Body of pancreas (tissue), 4 donors: ENCODE measurements at regions not wholly inside any gene's neighbourhood (a gene's known extent, or its start where the extent isn't known, plus 50 kb on each side); places are given as distances from the start of the nearest gene placed in this dataset.
"Not testable (repeated sequence)": the region's sequence is repeated elsewhere in the genome, so short reads cannot be mapped to it uniquely, and the experiment has no call there.

Experiments used
- ATAC-seq: fragments of 150-250 bp; one replicate; pipeline ENCODE4 v1.9.1; 2016
- DNase-seq, 4 donors: peaks; one replicate each; pipeline ENCODE4 v3.0.0-alpha.2; 2019
- H3K27ac ChIP-seq, 4 donors: fragments of 200-600 bp; sonication (generic); 1 replicate in 3 of 4; 2 replicates in 1 of 4; pipeline versions ENCODE4 v1.5.1 to v1.6.1; 2016 to 2019; ENCODE audit warnings: mild to moderate bottlenecking in 1 of 4, mixed read lengths in 1 of 4, moderate library complexity in 1 of 4
- H3K27me3 ChIP-seq, 2 donors: fragments of 200-600 bp; sonication (generic); one replicate each; pipeline ENCODE4 v1.6.0; 2016; ENCODE audit warnings: mild to moderate bottlenecking in 1 of 2
- H3K36me3 ChIP-seq, 2 donors: fragments of 200-600 bp; sonication (generic); replicated peaks in 1 of 2; 2 replicates each; pipeline ENCODE4 v1.5.1; 2016; ENCODE audit warnings: low read depth in 2 of 2; ENCODE audit not compliant: insufficient read depth in 1 of 2
- H3K4me1 ChIP-seq: fragments of 200-600 bp; sonication (generic); one replicate; pipeline ENCODE4 v1.6.0; 2016
- H3K4me3 ChIP-seq, 2 donors: fragments of 200-600 bp; sonication (generic); 1 replicate in 1 of 2; 2 replicates in 1 of 2; pipeline ENCODE4 v1.5.1; 2016 to 2019
- H3K9me3 ChIP-seq, 3 donors: fragments of 200-600 bp; sonication (generic); 1 replicate in 2 of 3; 2 replicates in 1 of 3; pipeline ENCODE4 v1.5.1; 2016
- CTCF ChIP-seq, 7 experiments: fragments of 450-650 bp in 4 of 7; fragments of 200-600 bp in 3 of 7; sonication (generic) in 3 of 7; IDR thresholded peaks; one replicate each; pipeline ENCODE4 v1.5.1; 2016 to 2019; ENCODE audit warnings: antibody characterized with exemption in 7 of 7
- POLR2A ChIP-seq, 3 donors: fragments of 450-650 bp; IDR thresholded peaks; one replicate each; pipeline ENCODE4 v1.6.1; 2016; ENCODE audit warnings: antibody characterized with exemption in 3 of 3, mild to moderate bottlenecking in 2 of 3
- WGBS, 2 donors: methylation state at CpG; one replicate each; pipeline ENCODE4 v1.1.5; 2017; 5-methylcytosine and 5-hydroxymethylcytosine counted together
- intact Hi-C: fragments of 100-400 bp; cut with DNase I; formaldehyde crosslinking; loops from one replicate; pipeline ENCODE4 v1.15.1; 2023

- no peak overlapping the region for H3K4me3 ChIP-seq
- H3K4me1 ChIP-seq, result no peaks in the 10 kb centered on the region
- DNase-seq (no peak), ATAC-seq (no peak)
- TF ChIP-seq POLR2A (IDR thresholded peaks at IDR 0.05), result no peak
- TF ChIP-seq CTCF (IDR thresholded peaks at IDR 0.05), result no peak
- intact Hi-C loops, result no loop called here
- H3K27me3 ChIP-seq, result no peaks in the 10 kb centered on the region
- WGBS, 2 donors, result 51 to 77% methylated on average over 1 of the region's 1 CpG
- no peaks in the 10 kb centered on the region for H3K36me3 ChIP-seq
- no peaks in the 10 kb centered on the region for H3K9me3 ChIP-seq
- H3K27ac ChIP-seq, result no peak overlapping the region
Observed at GRCh38 chr5:143976055-143976454, 164.1 kb downstream of the HMHB1 start.

DNA sequence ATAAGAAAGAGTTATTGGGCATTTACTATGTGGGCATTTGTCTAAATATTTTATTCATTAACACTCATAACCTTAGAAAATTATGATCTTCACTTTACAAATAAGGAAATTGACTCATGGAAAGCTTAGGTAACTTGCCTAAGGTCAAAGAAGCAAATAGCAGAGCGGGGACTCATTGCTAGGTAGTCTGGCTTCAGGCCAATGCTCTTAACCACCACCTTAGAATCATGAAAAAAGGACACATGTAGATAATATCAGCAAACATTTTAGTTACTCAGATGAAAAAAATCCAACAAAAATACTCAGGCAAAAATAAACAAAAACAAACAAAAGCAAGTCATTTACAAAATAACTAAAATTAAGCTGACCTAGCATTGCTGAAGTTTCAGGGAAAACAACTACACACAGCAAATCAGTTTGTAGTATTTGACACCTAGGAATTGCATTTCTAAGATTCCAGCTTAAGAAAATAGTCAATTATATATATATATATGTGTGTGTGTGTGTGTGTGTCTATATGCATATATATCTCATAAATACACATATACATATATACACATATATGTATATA is 166.0 kb downstream of the HMHB1 start:
- Histone ChIP-seq H3K27ac (no peak overlapping the region), H3K4me1 (no peaks in the 10 kb centered on the region), H3K9me3 (no peaks in the 10 kb centered on the region), H3K4me3 (no peak overlapping the region), H3K36me3 (no peaks in the 10 kb centered on the region), H3K27me3 (no peaks in the 10 kb centered on the region)
- ATAC-seq (no peak), DNase-seq (no peak)
- 52 to 76% methylated on average over 1 of the region's 1 CpG for WGBS, 2 donors
- intact Hi-C loops, result no loop called here
- TF ChIP-seq CTCF (IDR thresholded peaks at IDR 0.05), result no peak
- TF ChIP-seq POLR2A (IDR thresholded peaks at IDR 0.05), result no peak

GRCh38 chr5:143979044-143979690 is 167.2 kb downstream of the HMHB1 start:
- WGBS, 2 donors, result 92 to 93% methylated on average over 1 of the region's 1 CpG

DNA sequence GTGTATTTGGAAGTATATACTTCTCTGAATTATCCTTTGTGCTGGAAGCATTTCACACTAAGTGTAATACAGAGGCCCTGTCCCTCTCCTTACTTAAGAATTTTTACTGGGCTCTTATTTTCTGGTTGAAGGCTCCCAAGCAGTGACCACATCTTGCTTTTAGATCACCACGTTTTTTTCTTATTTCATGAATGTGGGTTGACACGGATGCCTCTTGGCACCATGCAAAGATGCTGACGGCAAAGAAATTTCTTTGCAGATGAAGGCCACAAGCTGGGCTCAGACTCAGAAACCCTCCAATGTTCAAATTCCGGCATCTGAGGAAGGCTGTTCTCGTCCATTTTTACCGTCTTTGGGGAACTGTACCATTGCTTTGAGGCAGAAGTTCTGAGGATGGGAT is 168.5 kb downstream of the HMHB1 start:
- H3K27ac ChIP-seq, result no peak overlapping the region

More at GRCh38 chr5:143979044-143979690, 167.2 kb downstream of the HMHB1 start:
- no peak overlapping the region for H3K27ac ChIP-seq
- no peak overlapping the region for H3K4me3 ChIP-seq
- H3K9me3 ChIP-seq, result no peaks in the 10 kb centered on the region
- no peaks in the 10 kb centered on the region for H3K36me3 ChIP-seq
- TF ChIP-seq POLR2A (IDR thresholded peaks at IDR 0.05) (no peak), CTCF (IDR thresholded peaks at IDR 0.05) (no peak)
- intact Hi-C loops, result no loop called here
- ATAC-seq (no peak), DNase-seq (no peak)
- no peaks in the 10 kb centered on the region for H3K4me1 ChIP-seq
- no peaks in the 10 kb centered on the region for H3K27me3 ChIP-seq

DNA sequence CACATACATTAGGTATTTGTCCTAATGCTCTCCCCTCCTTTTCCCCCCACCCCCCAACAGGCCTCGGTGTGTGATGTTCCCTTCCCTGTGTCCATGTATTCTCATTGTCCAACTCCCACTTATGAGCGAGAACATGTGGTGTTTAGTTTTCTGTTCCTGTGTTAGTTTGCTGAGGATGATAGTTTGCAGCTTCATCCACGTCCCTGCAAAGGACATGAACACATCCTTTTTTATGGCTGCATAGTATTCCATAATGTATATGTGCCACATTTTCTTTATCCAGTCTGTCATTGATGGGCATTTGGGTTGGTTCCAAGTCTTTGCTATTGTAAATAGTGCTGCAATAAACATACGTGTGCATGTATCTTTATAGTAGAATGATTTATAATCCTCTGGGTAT is 171.0 kb downstream of the HMHB1 start:
- H3K4me3 ChIP-seq, H3K9me3 ChIP-seq, H3K27ac ChIP-seq, DNase-seq, ATAC-seq, H3K27me3 ChIP-seq, intact Hi-C loops, H3K36me3 ChIP-seq, H3K4me1 ChIP-seq: not testable (repeated sequence)
- 64 to 72% methylated on average over 4 of the region's 4 CpGs for WGBS, 2 donors

More for the DNA sequence above, 168.5 kb downstream of the HMHB1 start:
- no peak overlapping the region for H3K4me3 ChIP-seq
- no peaks in the 10 kb centered on the region for H3K9me3 ChIP-seq
- 72 to 73% methylated on average over 6 of the region's 6 CpGs for WGBS, 2 donors
- no peaks in the 10 kb centered on the region for H3K27me3 ChIP-seq
- DNase-seq (no peak), ATAC-seq (no peak)
- H3K4me1 ChIP-seq, result no peaks in the 10 kb centered on the region
- intact Hi-C loops, result no loop called here
- no peaks in the 10 kb centered on the region for H3K36me3 ChIP-seq
- no peak for TF ChIP-seq CTCF (IDR thresholded peaks at IDR 0.05)
- TF ChIP-seq POLR2A (IDR thresholded peaks at IDR 0.05), result no peak
